GM12878 (cell line): ENCODE measurements at regions not wholly inside any gene's neighbourhood (a gene's known extent, or its start where the extent isn't known, plus 50 kb on each side); places are given as distances from the start of the nearest gene placed in this dataset.

ENCODE experiments used
- ATAC-seq: fragments of 200-7000 bp; cut with Tn5 transposase; 3 replicates; pipeline ENCODE4 v1.9.1; 2020; ENCODE audit warnings: mild to moderate bottlenecking, moderate library complexity
- BruUV-seq: library from RNA; stranded (reverse); fragments of 400-500 nt; replicated peaks from 2 replicates; lab custom pipeline; 2021; lab: Mats Ljungman, UMichigan
- CTCF ChIA-PET: fragments of 300-600 bp; sonication (Branson Sonifier 250); formaldehyde crosslinking; extraction: SDS; loops from one replicate; lab custom pipeline; 2021; ENCODE audit warnings: inconsistent platforms; lab: Yijun Ruan, JAX
- POLR2A ChIA-PET: fragments of 350-600 bp; formaldehyde crosslinking; extraction: SDS; loops from one replicate; lab custom pipeline; 2021; ENCODE audit warnings: inconsistent platforms; lab: Charles Lee
- RAD21 ChIA-PET: fragments of 300-600 bp; sonication (Branson Sonifier 250); formaldehyde crosslinking; loops from one replicate; lab custom pipeline; 2023; ENCODE audit warnings: antibody characterized with exemption; ENCODE audit not compliant: unreplicated experiment; lab: Charles Lee
- SMC1A ChIA-PET: fragments of 300-600 bp; sonication (Branson Sonifier 250); formaldehyde crosslinking; loops from one replicate; lab custom pipeline; 2023; ENCODE audit not compliant: unreplicated experiment, uncharacterized antibody; lab: Charles Lee
- DNase-seq: peaks from one replicate; pipeline ENCODE4 v3.0.0-alpha.2; 2011; ENCODE audit warnings: low read depth, low spot score
- FAIRE-seq: peaks from 3 replicates; lab custom pipeline; 2011; peaks lifted over from hg19 to GRCh38; lab: Jason Lieb, UNC
- H2AFZ ChIP-seq: 2 replicates; pipeline ENCODE4 v1.6.0; 2011; ENCODE audit warnings: low read depth, low read length, control low read depth; ENCODE audit not compliant: control insufficient read depth
- H3K27ac ChIP-seq: 2 replicates; pipeline ENCODE4 v1.5.1; 2011; ENCODE audit warnings: control low read depth; ENCODE audit not compliant: control insufficient read depth, insufficient read depth
- H3K27me3 ChIP-seq, 2 experiments: replicated peaks in 1 of 2; 2 replicates each; pipeline versions ENCODE4 v1.6.0 to v1.6.1; 2011; ENCODE audit warnings: low read length in 1 of 2; ENCODE audit not compliant: control insufficient read depth in 2 of 2, insufficient read depth in 2 of 2
- H3K36me3 ChIP-seq, 2 experiments: 2 replicates each; pipeline ENCODE4 v1.5.1; 2011; ENCODE audit warnings: low read length in 1 of 2; ENCODE audit not compliant: control insufficient read depth in 2 of 2, insufficient read depth in 2 of 2
- H3K4me1 ChIP-seq: 2 replicates; pipeline ENCODE4 v1.6.1; 2011; ENCODE audit warnings: mild to moderate bottlenecking, low read length, moderate library complexity, mixed read lengths; ENCODE audit not compliant: control insufficient read depth, insufficient read depth
- H3K4me2 ChIP-seq: 2 replicates; pipeline ENCODE4 v1.6.0; 2011; ENCODE audit warnings: control low read depth; ENCODE audit not compliant: control insufficient read depth, insufficient read depth
- H3K4me3 ChIP-seq: fragments of 200-600 bp; sonication (generic); 2 replicates; pipeline ENCODE4 v1.5.1; 2016
- H3K79me2 ChIP-seq: 2 replicates; pipeline ENCODE4 v1.6.0; 2011; ENCODE audit warnings: low read length; ENCODE audit not compliant: control insufficient read depth, insufficient read depth
- H3K9ac ChIP-seq: 2 replicates; pipeline ENCODE4 v1.8.0; 2011; ENCODE audit warnings: low read length, control low read depth, mixed read lengths; ENCODE audit not compliant: control insufficient read depth, insufficient read depth
- H3K9me3 ChIP-seq: replicated peaks from 3 replicates; pipeline ENCODE4 v1.5.1; 2011; ENCODE audit warnings: mild to moderate bottlenecking, low read length; ENCODE audit not compliant: control insufficient read depth, insufficient read depth
- H4K20me1 ChIP-seq: 2 replicates; pipeline ENCODE4 v1.6.0; 2011; ENCODE audit not compliant: control insufficient read depth, insufficient read depth
- BACH1 ChIP-seq: fragments of 450-650 bp; IDR thresholded peaks from 2 replicates; pipeline ENCODE4 v1.6.1; 2017; ENCODE audit warnings: mild to moderate bottlenecking, borderline replicate concordance
- CBX3 ChIP-seq: fragments of 200-600 bp; sonication (generic); IDR thresholded peaks from 2 replicates; pipeline ENCODE4 v1.6.1; 2016; ENCODE audit warnings: low read depth, borderline replicate concordance
- CBX5 ChIP-seq: sonication (generic); IDR thresholded peaks from 2 replicates; pipeline ENCODE4 v1.6.1; 2016; ENCODE audit warnings: low read depth, moderate library complexity, mild to moderate bottlenecking, inconsistent platforms
- CREM ChIP-seq: IDR thresholded peaks from 2 replicates; pipeline ENCODE4 v1.6.1; 2014; ENCODE audit warnings: antibody characterized with exemption, low read depth
- E4F1 ChIP-seq: fragments of 450-650 bp; IDR thresholded peaks from 2 replicates; pipeline ENCODE4 v1.6.1; 2018; ENCODE audit warnings: borderline replicate concordance, mild to moderate bottlenecking; ENCODE audit not compliant: partially characterized antibody
- ELK1 ChIP-seq: IDR thresholded peaks from 2 replicates; pipeline ENCODE4 v1.6.1; 2012; ENCODE audit warnings: low read depth, low read length, improper control_type of control experiment
- GATAD2B ChIP-seq: fragments of 450-650 bp; conservative IDR thresholded peaks from 2 replicates; pipeline ENCODE4 v1.6.1; 2017; ENCODE audit warnings: low read depth, mild to moderate bottlenecking, moderate library complexity
- HSF1 ChIP-seq: fragments of 150-350 bp; IDR thresholded peaks from 2 replicates; pipeline ENCODE4 v1.6.1; 2014; ENCODE audit warnings: mild to moderate bottlenecking, low read depth, low read length
- IKZF2 ChIP-seq, 2 experiments: fragments of 450-650 bp; IDR thresholded peaks; 2 replicates each; pipeline ENCODE4 v1.6.1; 2017; ENCODE audit warnings: mild to moderate bottlenecking in 2 of 2, moderate library complexity in 2 of 2
- IRF5 ChIP-seq: fragments of 450-650 bp; IDR thresholded peaks from 2 replicates; pipeline ENCODE4 v1.6.1; 2017; ENCODE audit warnings: borderline replicate concordance
- MTA2 ChIP-seq: fragments of 450-650 bp; IDR thresholded peaks from 2 replicates; pipeline ENCODE4 v1.6.1; 2016; ENCODE audit warnings: low read depth, mild to moderate bottlenecking, moderate library complexity
- RCOR1 ChIP-seq: conservative IDR thresholded peaks from 2 replicates; pipeline ENCODE4 v1.6.1; 2012; ENCODE audit warnings: low read depth, low read length, improper control_type of control experiment
- RFX5 ChIP-seq: IDR thresholded peaks from 2 replicates; pipeline ENCODE4 v1.6.1; 2011; ENCODE audit warnings: low read depth, low read length, improper control_type of control experiment
- SIN3A ChIP-seq: IDR thresholded peaks from 2 replicates; pipeline ENCODE4 v1.6.1; 2012; ENCODE audit warnings: low read depth, low read length, improper control_type of control experiment
- SIX5 ChIP-seq: IDR thresholded peaks from 2 replicates; pipeline ENCODE4 v1.6.1; 2011; ENCODE audit warnings: mild to moderate bottlenecking, low read depth, low read length, moderate library complexity; ENCODE audit not compliant: severe bottlenecking
- SMAD5 ChIP-seq: IDR thresholded peaks from 2 replicates; pipeline ENCODE4 v1.6.1; 2016; ENCODE audit warnings: antibody characterized with exemption, low read depth
- STAT3 ChIP-seq: IDR thresholded peaks from 2 replicates; pipeline ENCODE4 v1.6.1; 2011; ENCODE audit warnings: low read depth, low read length, improper control_type of control experiment
- WGBS: methylation state at CpG from one replicate; pipeline ENCODE4 v1.1.6; 2016; ENCODE audit warnings: low lambda C conversion rate; ENCODE audit not compliant: insufficient replicate concordance, insufficient coverage; ENCODE audit errors: missing lambda C conversion rate; 5-methylcytosine and 5-hydroxymethylcytosine counted together
- in situ Hi-C: fragments of 300-500 bp; cut with MboI; formaldehyde crosslinking; loops from 9 replicates; pipeline ENCODE4 v1.14.3; 2018; ENCODE audit warnings: mixed read lengths
- intact Hi-C: fragments of 100-400 bp; cut with micrococcal nuclease; formaldehyde crosslinking; loops from one replicate; pipeline ENCODE4 v1.14.2; 2022; ENCODE audit not compliant: unreplicated experiment

- TF ChIP-seq SIX5, result no peak
- TF ChIP-seq BACH1, result no peak
- TF ChIP-seq CREM, result no peak
- TF ChIP-seq IKZF2 (IDR thresholded peaks at IDR 0.05), result no peak
Measured at GRCh38 chr7:9785211-9785610, 1188.5 kb upstream of the PHF14 start (continued).

GRCh38 chr7:9796241-9796640 is 1177.4 kb upstream of the PHF14 start:
- no peak overlapping the region for H3K4me3 ChIP-seq
- no peak for DNase-seq
- TF ChIP-seq CBX3 (no peak), SIN3A (no peak), MTA2 (no peak), GATAD2B (no peak), SMAD5 (no peak), RCOR1 (no peak), ELK1 (no peak), HSF1 (no peak), STAT3 (no peak), CBX5 (no peak), IRF5 (no peak), RFX5 (no peak), E4F1 (no peak)
- TF ChIP-seq, all 136 proteins: peak for 0
- intact Hi-C loops, result no loop called here
- Histone ChIP-seq H3K9me3 (no peaks in the 10 kb centered on the region), H3K36me3 (no peaks in the 10 kb centered on the region), H4K20me1 (no peaks in the 10 kb centered on the region), H3K27me3 (no peaks in the 10 kb centered on the region), H2AFZ (no peak overlapping the region), H3K9ac (no peak overlapping the region), H3K79me2 (no peaks in the 10 kb centered on the region), H3K27ac (no peak overlapping the region), H3K4me2 (no peak overlapping the region), H3K4me1 (no peaks in the 10 kb centered on the region)
- in situ Hi-C loops, result no loop called here
- ChIA-PET CTCF (no interaction called here), POLR2A (no interaction called here), SMC1A (no interaction called here), RAD21 (no interaction called here)
- 0% methylated on average over 1 of the region's 1 CpG for WGBS
- FAIRE-seq (no peak), ATAC-seq (no peak)
- no TSS peak for BruUV-seq
